SK-N-SH (cell line): ENCODE measurements at regions not wholly inside any gene's neighbourhood (a gene's known extent, or its start where the extent isn't known, plus 50 kb on each side); places are given as distances from the start of the nearest gene placed in this dataset.

Source experiments
- CTCF ChIA-PET: fragments of 300-600, 350-600 bp; formaldehyde crosslinking; extraction: SDS; loops from one replicate; lab custom pipeline; 2021; lab: Yijun Ruan, JAX
- POLR2A ChIA-PET: fragments of 350-600 bp; sonication (Branson Sonifier 250); formaldehyde crosslinking; extraction: SDS; loops from one replicate; lab custom pipeline; 2020; ENCODE audit warnings: antibody characterized with exemption, inconsistent platforms; lab: Yijun Ruan, JAX
- DNase-seq: peaks from one replicate; pipeline ENCODE4 v3.0.0; 2012
- H2AFZ ChIP-seq: fragments of 200-600 bp; sonication (generic); 2 replicates; pipeline ENCODE4 v1.8.1; 2016; ENCODE audit warnings: antibody characterized with exemption, mild to moderate bottlenecking, low read depth
- H3F3A ChIP-seq: fragments of 200-600 bp; sonication (generic); replicated peaks from 2 replicates; pipeline ENCODE3; 2016; ENCODE audit warnings: antibody characterized with exemption, mild to moderate bottlenecking; ENCODE audit not compliant: insufficient read depth
- H3K27ac ChIP-seq, 2 experiments: fragments of 200-500 bp in 1 of 2; fragments of 200-600 bp in 1 of 2; sonication (Bioruptor generic) in 1 of 2; sonication (generic), shearing (Covaris generic) in 1 of 2; 2 replicates each; pipeline versions ENCODE4 v1.5.1 to v1.6.1; 2014 to 2016; ENCODE audit warnings: low read depth in 2 of 2, inconsistent platforms in 1 of 2, low read length in 1 of 2, mild to moderate bottlenecking in 1 of 2, mixed read lengths in 1 of 2
- H3K27me3 ChIP-seq: fragments of 200-600 bp; sonication (generic), shearing (Covaris generic); 2 replicates; pipeline ENCODE4 v1.6.1; 2016; ENCODE audit warnings: mixed run types; ENCODE audit not compliant: insufficient read depth
- H3K36me3 ChIP-seq, 2 experiments: fragments of 200-500 bp in 1 of 2; fragments of 200-600 bp in 1 of 2; sonication (Bioruptor generic) in 1 of 2; sonication (generic) in 1 of 2; replicated peaks in 1 of 2; 2 replicates each; pipeline versions ENCODE3 to v1.5.1; 2014 to 2016; ENCODE audit warnings: low read length in 1 of 2, mild to moderate bottlenecking in 1 of 2; ENCODE audit not compliant: insufficient read depth in 2 of 2, control insufficient read depth in 1 of 2
- H3K4me1 ChIP-seq, 2 experiments: fragments of 200-500 bp in 1 of 2; fragments of 200-600 bp in 1 of 2; sonication (Bioruptor generic) in 1 of 2; sonication (generic), shearing (Covaris generic) in 1 of 2; 2 replicates each; pipeline versions ENCODE4 v1.5.1 to v1.6.1; 2014 to 2016; ENCODE audit warnings: low read depth in 1 of 2, low read length in 1 of 2, mixed run types in 1 of 2; ENCODE audit not compliant: insufficient read depth in 2 of 2, control insufficient read depth in 1 of 2
- H3K4me2 ChIP-seq: fragments of 200-600 bp; sonication (generic), shearing (Covaris generic); 2 replicates; pipeline ENCODE4 v1.6.1; 2017; ENCODE audit warnings: mixed run types
- H3K4me3 ChIP-seq, 2 experiments: fragments of 200-500 bp in 1 of 2; fragments of 200-600 bp in 1 of 2; sonication (Bioruptor generic) in 1 of 2; sonication (generic), shearing (Covaris generic) in 1 of 2; 2 replicates each; pipeline versions ENCODE4 v1.5.1 to v1.8.1; 2014 to 2016; ENCODE audit warnings: low read depth in 2 of 2, inconsistent platforms in 1 of 2, low read length in 1 of 2, mild to moderate bottlenecking in 1 of 2, mixed read lengths in 1 of 2, moderate library complexity in 1 of 2
- H3K79me2 ChIP-seq: fragments of 200-600 bp; sonication (generic); 2 replicates; pipeline ENCODE4 v1.8.1; 2017; ENCODE audit warnings: mild to moderate bottlenecking; ENCODE audit not compliant: insufficient read depth
- H3K9ac ChIP-seq: fragments of 200-600 bp; sonication (generic); 2 replicates; pipeline ENCODE4 v1.6.1; 2017; ENCODE audit warnings: mixed run types
- H3K9me2 ChIP-seq: fragments of 200-600 bp; sonication (generic); 2 replicates; pipeline ENCODE4 v1.6.1; 2017; ENCODE audit warnings: mixed run types
- H3K9me3 ChIP-seq: fragments of 200-600 bp; sonication (generic); 2 replicates; pipeline ENCODE4 v1.6.1; 2017; ENCODE audit warnings: mixed run types, mild to moderate bottlenecking, moderate library complexity
- H4K20me1 ChIP-seq: fragments of 200-600 bp; sonication (generic); 2 replicates; pipeline ENCODE4 v1.6.1; 2017; ENCODE audit warnings: mild to moderate bottlenecking, mixed run types; ENCODE audit not compliant: insufficient read depth
- CHD2 ChIP-seq: fragments of 150-350 bp; IDR thresholded peaks from 2 replicates; pipeline ENCODE4 v1.6.1; 2018; ENCODE audit warnings: low read length; ENCODE audit not compliant: partially characterized antibody
- ELF1 ChIP-seq: IDR thresholded peaks from 2 replicates; pipeline ENCODE4 v1.4.0; 2012
- FOSL2 ChIP-seq: IDR thresholded peaks from 2 replicates; pipeline ENCODE4 v1.4.0; 2012; ENCODE audit warnings: low read depth, mild to moderate bottlenecking, moderate library complexity, borderline replicate concordance
- GABPA ChIP-seq: IDR thresholded peaks from 2 replicates; pipeline ENCODE4 v1.4.0; 2012; ENCODE audit warnings: low read depth, mild to moderate bottlenecking
- JUND ChIP-seq: IDR thresholded peaks from 2 replicates; pipeline ENCODE4 v1.4.0; 2012
- MAX ChIP-seq: IDR thresholded peaks from 2 replicates; pipeline ENCODE4 v1.4.0; 2012; ENCODE audit warnings: low read depth
- MEF2A ChIP-seq: IDR thresholded peaks from 2 replicates; pipeline ENCODE4 v1.4.0; 2012; ENCODE audit warnings: low read depth, borderline replicate concordance
- MXI1 ChIP-seq: IDR thresholded peaks from 2 replicates; pipeline ENCODE4 v1.6.1; 2012; ENCODE audit warnings: mild to moderate bottlenecking, low read depth, low read length, improper control_type of control experiment
- PBX3 ChIP-seq: IDR thresholded peaks from 2 replicates; pipeline ENCODE4; 2012
- POLR2AphosphoS5 ChIP-seq: IDR thresholded peaks from 2 replicates; pipeline ENCODE4 v1.6.1; 2012; ENCODE audit warnings: low read depth, low read length
- RAD21 ChIP-seq: IDR thresholded peaks from 2 replicates; pipeline ENCODE4 v1.6.1; 2012; ENCODE audit warnings: mild to moderate bottlenecking, low read length
- REST ChIP-seq: IDR thresholded peaks from 2 replicates; pipeline ENCODE4 v1.6.1; 2012; ENCODE audit warnings: mild to moderate bottlenecking, low read depth, low read length, moderate library complexity
- RXRA ChIP-seq: IDR thresholded peaks from 2 replicates; pipeline ENCODE4 v1.4.0; 2012; ENCODE audit warnings: low read depth, mild to moderate bottlenecking, borderline replicate concordance
- SMC3 ChIP-seq: IDR thresholded peaks from 2 replicates; pipeline ENCODE4 v1.6.1; 2012; ENCODE audit warnings: low read depth, low read length, improper control_type of control experiment
- TAF1 ChIP-seq: IDR thresholded peaks from 2 replicates; pipeline ENCODE4 v1.6.1; 2012; ENCODE audit warnings: low read depth, mild to moderate bottlenecking, low read length, moderate library complexity, borderline replicate concordance
- TCF12 ChIP-seq: IDR thresholded peaks from 2 replicates; pipeline ENCODE4 v1.4.0; 2012
- TEAD4 ChIP-seq: IDR thresholded peaks from 2 replicates; pipeline ENCODE4 v1.4.0; 2012; ENCODE audit warnings: mild to moderate bottlenecking, borderline replicate concordance; ENCODE audit not compliant: insufficient read depth
- ZBTB33 ChIP-seq: IDR thresholded peaks from 2 replicates; pipeline ENCODE4 v1.4.0; 2012; ENCODE audit warnings: low read depth, borderline replicate concordance
- WGBS: methylation state at CpG from one replicate; pipeline ENCODE4 v1.1.6; 2017; ENCODE audit warnings: low lambda C conversion rate; 5-methylcytosine and 5-hydroxymethylcytosine counted together

GRCh38 chr4:163582703-163583102 lies 88.2 kb downstream of the TMA16 start:
- H3K9me3 ChIP-seq, result no peaks in the 10 kb centered on the region
- H3K4me3 ChIP-seq, result no peak overlapping the region
- POLR2A ChIA-PET, result no interaction called here
- H3K27me3 ChIP-seq, result no peaks in the 10 kb centered on the region
- no peaks in the 10 kb centered on the region for H3K36me3 ChIP-seq
- CTCF ChIA-PET, result interaction anchor here (0.7 kb wide), 1 partner anchor 27 kb away, joined by 3 read pairs; no protein-coding TSS in a partner anchor
- H4K20me1 ChIP-seq, result no peaks in the 10 kb centered on the region
- 0% methylated on average over 2 of the region's 2 CpGs for whole genome bisulfite sequencing
- H3F3A ChIP-seq, result no peaks in the 10 kb centered on the region
- no peaks in the 10 kb centered on the region for H3K79me2 ChIP-seq
- no peak overlapping the region for H2AFZ ChIP-seq
- no peaks in the 10 kb centered on the region for H3K9me2 ChIP-seq
- DNase-seq, result no peak
- no peaks in the 10 kb centered on the region for H3K4me1 ChIP-seq
- TF ChIP-seq FOSL2 (no peak), SMC3 (no peak), CHD2 (no peak), POLR2AphosphoS5 (no peak), GABPA (no peak), REST (no peak), MEF2A (no peak), ELF1 (no peak), RXRA (no peak), TCF12 (no peak), JUND (no peak), RAD21 (no peak), TAF1 (no peak), MXI1 (no peak), ZBTB33 (no peak), PBX3 (no peak), MAX (no peak), TEAD4 (no peak)
- H3K4me2 ChIP-seq, result no peak overlapping the region
- H3K27ac ChIP-seq, result no peak overlapping the region
- H3K9ac ChIP-seq, result no peak overlapping the region
